IPS DF 4.7 (cell line): ENCODE measurements at regions not wholly inside any gene's neighbourhood (a gene's known extent, or its start where the extent isn't known, plus 50 kb on each side); places are given as distances from the start of the nearest gene placed in this dataset.
"Not testable (repeated sequence)": the region's sequence is repeated elsewhere in the genome, so short reads cannot be mapped to it uniquely, and the experiment has no call there.

Experiments used
- DNase-seq: peaks from one replicate; pipeline ENCODE4 v3.0.0-alpha.2; 2013; ENCODE audit warnings: low spot score; ENCODE audit errors: extremely low read depth

DNA sequence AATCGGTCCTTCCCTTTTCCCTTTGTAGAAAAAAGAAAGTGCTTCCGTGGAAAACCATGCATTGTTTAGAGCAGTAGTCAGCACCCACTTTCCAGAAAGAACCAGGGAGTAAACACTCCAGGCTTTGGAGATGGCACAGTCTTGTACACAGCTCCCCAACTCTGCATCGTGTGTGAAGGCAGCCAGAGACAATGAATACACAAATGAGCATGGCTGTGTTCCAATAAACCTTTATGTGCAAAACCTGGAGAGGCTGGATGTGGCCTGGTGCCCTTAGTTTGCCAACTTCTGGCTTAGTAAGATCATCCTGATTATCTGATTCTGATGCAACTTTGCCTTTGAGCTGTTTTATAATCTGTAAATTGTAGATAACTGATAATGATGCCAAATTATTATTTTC is 463.4 kb upstream of the TMEM132C start:
- DNase-seq, result no peak

DNA sequence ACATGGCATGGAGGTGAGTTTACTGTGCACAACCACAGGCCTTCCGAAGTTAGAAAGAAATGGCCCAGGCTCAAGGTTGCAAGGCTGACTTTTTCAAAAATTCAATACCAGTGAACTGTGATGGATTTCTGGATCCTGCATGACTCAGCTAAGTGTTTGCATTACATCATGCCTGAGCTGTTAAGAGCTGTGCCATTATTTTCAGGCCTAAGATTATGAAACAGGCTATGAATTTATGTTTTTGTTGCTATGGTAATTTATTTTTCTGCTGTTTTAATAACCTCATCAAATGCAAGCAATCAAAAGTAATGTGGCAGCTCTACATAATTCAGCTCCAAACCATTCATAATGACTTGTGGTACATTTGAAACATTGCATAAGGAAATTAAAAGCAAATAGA is 457.7 kb upstream of the TMEM132C start:
- no peak for DNase-seq

DNA sequence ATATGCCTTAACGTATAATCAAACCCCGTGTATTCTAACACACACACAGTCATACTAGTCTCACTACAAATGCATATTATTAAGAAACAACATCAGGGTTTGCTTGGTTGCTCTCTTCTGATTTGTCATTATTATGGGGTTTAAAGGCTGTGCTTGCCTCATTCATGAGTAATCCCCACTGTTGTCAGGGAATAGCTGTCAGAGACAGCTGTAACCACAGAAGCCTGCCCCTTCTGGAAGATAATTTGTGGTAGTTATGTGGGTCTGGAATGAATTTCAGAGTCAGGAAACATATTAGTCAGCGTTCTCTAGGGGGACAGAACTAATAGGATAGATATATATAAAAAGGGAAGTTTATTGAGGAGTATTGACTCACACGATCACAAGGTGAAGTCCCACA is 456.9 kb upstream of the TMEM132C start:
- no peak for DNase-seq

DNA sequence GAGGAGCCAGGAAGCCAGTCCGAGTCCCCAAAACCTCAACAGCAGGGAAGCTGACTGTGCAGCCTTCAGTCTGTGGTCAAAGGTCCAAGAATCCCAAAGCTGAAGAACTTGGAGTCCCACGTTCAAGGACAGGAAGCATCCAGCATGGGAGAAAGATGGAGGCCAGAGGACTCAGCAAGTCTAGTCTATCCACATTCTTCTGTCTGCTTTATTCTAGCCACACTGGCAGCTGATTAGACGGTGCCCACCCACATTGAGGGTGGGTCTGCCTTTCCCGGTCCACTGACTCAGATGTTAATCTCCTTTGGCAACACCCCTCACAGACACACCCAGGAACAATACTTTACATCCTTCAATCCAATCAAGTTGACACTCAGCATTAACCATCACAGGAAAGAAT is 456.5 kb upstream of the TMEM132C start:
- not testable (repeated sequence) for DNase-seq

DNA sequence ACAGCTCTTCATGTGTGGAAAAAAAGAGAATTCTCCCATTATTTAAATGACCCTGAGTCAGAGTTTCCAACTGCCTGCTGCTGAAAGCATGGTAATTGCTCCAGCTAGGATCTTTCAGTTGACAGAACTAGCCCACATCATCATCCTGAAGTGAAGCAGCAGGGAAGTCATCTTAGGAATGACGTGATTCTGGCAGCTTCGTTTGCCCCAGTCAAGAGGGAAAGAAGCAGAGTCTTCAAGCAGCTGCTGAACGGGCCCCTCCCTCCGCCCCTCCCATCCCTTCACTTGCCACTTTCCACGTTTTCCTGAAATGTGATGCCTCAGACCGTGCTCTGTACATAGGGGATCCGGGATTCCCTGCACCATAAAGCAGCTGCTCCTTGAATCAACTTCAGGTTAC is 455.0 kb upstream of the TMEM132C start:
- no peak for DNase-seq

DNA sequence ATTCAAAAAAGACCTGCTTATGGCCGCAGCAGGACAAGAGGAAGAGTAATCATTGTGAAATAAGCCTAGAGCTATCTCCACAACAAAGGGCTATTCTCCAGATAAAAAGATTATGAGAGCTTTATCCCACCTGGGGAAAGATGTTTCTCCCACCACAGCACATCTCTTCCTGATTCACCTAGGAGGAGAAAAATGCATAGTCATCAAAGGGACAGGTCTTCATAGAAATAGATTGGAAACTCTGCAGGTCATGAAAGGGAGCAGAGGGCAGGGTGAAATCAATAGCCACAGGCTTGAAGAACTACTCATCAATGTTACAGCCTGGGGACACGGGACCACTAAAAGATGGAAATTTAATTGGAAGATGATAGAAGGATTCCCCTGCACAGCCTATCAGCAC is 453.8 kb upstream of the TMEM132C start:
- DNase-seq, result no peak

DNA sequence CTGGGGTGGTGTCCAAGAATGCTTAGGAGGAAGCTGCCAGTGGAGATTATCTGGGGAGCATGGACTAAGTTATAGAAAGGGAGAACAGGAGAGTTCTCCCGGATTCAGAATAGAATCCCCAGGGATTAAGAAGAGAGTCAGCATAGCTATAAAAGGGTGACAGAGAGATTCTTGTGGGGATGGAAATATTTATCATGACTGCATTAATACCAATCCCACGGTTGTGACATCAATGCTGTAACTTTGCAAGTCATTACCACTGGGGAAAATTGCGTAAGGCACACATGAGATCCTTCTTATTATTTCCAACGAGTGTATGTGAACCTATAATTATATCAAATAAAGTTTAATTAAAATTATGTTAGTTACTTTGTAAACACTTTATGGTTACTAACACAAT is 447.9 kb upstream of the TMEM132C start:
- DNase-seq, result no peak

DNA sequence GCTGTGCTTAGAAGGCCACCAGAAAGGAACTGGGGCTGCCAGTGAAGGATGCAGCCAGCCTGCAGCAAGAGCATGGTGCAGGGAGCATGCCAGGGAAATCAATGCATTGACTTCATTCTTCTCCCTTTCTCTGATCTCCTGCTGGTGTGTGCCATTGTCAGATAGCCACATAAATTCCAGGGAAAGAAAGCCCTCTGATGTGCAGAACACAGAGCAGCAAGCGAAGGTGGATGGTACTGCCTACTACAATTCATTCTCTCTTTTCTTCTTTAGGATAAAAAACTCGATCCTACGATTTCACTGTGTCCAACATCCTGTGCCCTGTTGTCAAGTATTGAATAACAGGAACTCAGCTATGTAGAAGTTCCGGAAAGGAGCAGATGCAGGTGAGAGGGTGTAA is 446.7 kb upstream of the TMEM132C start:
- DNase-seq, result no peak

DNA sequence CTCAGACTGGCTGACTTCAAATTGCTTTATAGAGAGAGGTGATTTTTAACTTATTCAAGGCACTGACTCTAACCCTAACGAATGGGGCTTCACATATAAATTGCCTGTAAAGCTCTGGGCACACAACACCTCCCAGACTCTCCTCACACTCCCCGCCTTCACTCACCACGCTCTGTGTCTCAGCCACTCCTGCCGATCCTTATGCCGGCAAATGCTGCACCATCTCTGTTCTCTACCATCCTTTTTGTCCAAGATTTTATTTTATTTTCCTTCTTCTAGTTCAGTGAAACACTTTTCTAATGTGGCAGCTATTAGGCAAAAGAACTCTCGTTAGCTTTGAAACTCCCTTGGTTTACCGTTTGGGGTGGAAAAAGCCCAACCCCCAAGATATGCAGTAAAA is 446.1 kb upstream of the TMEM132C start:
- no peak for DNase-seq

DNA sequence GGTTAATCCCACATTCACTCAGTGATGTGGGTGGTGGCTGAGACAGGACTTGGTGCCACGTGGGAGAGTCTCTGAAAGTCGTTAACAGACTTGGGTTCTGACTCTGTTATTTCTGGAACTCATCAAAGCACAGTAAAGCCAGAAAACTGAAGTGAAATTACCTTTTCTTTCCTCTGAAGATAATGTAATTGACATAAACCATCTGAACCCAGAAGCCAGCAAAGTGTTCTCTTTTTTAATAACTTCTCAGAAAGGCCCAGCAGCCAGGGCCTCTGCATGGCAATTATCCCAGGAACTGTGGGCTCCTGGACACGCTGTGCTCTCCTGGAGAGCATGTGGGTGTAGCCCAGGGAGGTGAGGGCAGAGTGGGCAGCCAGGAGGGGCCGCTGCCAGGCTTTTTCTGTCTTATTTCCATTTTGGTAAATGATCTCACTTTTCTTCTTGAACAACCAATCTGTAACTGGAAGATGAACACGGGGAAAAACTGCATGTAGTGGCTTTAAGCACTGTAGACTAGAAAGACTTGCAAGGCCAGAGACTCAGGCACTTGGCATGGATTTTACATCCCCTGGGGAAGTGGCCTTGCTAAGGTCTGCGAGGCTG is 444.1 kb upstream of the TMEM132C start:
- no peak for DNase-seq

DNA sequence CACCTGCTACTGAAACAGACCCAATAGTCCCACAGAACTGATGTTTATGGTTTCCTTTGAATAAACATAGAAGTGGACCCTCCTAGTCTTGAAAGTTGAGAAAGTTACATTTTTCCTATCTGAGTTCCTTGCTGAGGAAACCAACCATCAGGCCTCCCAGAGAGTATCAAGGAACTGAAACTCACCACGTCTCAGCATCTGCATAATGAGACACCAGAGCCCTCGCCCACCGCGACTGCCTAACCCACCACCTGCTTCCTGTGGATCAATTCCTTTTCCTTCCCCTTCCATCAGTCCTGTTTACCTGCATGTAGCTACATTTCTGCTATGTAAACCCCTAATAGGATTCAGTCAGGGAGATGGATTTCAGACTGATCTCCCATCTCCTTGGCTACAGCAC is 443.2 kb upstream of the TMEM132C start:
- no peak for DNase-seq

DNA sequence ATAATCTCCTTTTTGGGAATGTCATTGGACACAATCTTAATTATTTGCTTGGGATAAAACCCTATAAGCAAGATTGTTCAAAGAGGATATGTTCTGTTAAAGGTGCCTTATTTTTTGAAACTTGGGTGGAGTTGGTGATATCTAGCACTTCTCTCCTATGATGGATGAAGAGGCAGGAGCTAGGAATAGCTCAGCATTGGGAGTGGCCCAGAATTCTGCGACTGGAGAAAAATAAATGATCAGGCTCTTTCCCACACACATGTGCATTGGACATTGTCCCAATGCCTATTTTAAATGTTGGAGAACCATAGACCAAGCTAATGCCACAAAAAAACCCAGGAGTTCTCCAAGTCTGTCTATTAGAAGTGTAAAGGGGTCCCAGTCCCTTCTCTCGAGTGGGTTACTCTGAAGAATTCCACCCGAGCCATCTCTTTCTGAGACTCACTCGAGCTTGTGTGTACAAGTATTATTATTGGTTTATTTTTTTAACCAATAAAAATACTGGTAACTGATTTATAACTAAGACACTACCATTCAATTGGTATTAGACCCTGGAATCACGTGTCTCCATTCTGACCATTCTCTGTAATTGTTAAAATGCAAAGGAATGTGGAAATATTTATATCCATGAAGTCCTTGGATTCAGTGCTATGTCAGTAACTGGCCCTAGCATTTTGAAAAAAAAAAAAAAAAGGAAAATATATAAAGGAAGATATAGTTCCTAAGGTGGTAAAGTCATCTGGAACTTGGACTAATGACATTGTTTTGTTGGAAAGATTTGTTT is 437.5 kb upstream of the TMEM132C start:
- DNase-seq, result no peak

DNA sequence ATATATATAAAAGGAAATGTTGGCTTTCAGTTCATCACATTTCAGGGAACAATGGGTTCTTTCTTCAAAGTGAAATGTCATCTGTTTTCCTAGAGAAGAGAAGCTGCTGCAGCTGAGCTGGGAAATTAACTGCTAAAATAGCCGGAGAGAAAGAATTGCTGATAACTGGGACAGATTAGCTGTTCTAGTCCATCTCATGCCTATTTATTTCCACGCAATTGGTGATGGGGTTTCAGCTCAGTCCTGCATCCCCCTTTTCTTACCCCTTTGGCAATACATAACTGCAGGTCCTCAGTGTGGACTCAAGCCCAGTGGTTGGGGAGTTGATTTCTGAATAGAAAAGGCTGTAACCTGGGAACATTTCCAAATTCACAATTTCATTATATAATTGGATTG is 436.9 kb upstream of the TMEM132C start:
- no peak for DNase-seq

DNA sequence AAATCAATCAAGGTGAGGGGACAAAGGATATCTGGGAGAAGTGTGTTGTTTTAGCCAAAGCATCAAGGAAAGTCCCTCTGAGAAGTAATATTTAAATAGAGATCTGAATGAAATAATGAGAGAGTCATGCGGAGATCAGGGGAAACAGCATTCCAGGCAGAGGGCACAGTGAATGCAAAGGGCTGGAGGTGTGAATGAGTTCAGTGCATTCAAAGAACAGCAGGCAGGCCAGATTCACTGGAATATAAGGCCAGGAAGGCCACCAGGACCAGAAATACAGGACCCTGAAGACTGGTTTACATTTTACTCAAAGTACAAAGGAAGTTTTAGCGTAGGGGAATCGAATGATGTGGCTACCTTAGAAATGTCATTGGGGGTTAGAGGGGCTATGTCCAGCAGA is 436.2 kb upstream of the TMEM132C start:
- DNase-seq, result no peak

DNA sequence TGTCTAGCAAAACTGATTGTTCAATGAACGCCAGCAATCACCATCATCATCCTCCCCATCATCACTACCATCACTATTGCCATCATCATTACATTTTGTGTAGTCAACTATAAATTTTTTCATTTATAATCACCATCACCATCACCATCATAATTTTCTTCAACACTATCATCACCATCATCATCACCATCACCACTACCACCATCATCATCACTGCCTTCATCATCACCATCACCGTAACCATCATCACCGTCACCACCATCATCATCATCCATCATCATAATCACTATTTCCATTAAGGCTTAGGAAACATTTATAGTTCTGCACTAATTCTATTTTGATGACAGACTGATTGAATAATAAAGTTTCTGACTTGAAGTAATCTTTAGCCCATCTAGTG is 434.8 kb upstream of the TMEM132C start:
- no peak for DNase-seq

DNA sequence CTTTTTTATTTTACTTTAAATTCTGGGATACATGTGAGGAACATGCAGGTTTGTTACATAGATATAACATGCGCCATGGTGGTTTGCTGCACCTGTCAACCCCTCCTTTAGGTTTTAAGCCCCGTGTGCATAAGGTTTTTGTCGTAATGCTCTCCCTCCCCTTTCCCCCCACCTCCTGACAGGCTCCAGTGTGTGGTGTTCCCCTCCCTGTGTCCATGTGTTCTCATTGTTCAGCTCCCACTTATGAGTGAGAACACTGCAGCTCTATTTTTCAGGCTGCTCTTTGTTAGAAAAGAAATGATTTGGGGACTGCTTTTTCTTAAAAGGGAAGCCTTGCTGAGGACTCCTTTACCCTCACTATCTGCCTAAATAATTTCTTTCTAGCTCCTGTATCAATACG is 430.2 kb upstream of the TMEM132C start:
- DNase-seq, result not testable (repeated sequence)

DNA sequence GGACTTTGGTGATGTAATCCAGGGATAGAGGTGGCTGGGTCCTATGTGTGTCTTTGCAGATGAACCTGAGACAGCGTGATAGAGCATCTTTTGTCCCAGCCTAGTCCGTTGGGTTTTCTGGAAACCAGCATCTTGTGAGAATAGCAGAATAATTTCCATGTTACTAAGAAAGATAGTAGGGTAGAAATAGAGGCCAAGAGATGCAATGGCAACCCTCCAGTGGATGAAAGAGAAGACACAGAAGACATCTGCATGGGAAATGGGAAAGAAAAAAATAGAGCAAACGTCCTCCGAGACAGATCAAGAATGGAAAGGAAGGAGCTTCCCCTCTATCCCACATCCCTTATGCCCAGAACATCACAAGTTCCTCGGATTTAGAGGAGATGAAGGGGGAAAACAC is 409.3 kb upstream of the TMEM132C start:
- DNase-seq, result no peak

DNA sequence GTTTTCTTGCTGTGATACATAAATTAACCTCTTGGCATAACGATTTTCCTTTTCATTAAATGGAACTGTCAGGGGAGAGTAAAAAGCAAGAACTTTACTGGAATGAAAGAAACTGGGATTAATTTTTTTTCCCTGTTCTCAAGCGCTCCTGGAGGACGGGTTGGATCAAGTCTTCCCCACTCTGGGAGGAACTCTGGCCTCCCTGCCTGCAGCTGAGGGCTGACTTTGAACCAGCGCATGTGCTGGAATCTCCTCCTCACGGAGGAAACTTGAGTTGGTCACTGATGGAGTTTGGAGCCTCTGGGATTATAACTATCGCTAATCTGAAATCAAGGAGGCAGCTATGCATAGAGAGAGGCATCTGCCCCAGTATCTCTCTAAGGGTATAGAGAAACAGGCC is 406.4 kb upstream of the TMEM132C start:
- DNase-seq, result no peak

DNA sequence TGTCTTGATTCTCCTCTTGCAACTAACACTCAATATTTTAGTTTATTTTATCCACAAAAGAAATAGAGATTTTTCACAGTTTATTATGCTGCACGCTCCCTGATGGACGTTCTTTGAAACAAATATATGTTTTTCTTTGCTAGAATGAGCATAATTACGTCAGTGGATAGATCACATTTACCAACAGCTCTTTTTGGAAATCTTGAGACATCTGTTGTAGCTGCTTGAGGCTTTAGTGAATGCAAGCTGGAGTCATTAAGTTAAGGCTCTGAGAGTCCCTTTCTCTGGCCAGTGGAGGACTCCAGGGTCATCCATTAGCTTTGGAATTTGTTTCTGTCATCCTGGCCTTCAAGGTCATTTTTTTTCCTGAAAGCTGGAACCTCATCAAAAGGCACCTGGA is 405.6 kb upstream of the TMEM132C start:
- no peak for DNase-seq

DNA sequence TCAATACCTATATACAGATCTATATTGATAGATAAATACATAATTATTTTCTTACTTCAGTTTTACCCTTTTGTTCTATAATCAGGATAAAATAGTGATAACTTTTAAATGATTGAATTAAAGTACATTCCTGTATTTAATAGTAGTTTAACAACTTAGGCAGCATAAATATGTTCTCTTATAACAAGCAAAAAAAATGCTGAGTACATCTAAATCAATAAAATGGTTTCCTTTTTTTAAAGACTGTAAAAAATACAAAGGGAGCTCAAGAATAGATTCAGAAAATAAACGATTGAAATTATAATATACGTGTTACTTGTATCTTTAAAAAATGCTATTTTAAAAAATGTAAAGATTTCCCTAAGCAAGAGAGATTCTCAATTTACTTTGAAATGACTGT is 393.7 kb upstream of the TMEM132C start:
- DNase-seq, result no peak

DNA sequence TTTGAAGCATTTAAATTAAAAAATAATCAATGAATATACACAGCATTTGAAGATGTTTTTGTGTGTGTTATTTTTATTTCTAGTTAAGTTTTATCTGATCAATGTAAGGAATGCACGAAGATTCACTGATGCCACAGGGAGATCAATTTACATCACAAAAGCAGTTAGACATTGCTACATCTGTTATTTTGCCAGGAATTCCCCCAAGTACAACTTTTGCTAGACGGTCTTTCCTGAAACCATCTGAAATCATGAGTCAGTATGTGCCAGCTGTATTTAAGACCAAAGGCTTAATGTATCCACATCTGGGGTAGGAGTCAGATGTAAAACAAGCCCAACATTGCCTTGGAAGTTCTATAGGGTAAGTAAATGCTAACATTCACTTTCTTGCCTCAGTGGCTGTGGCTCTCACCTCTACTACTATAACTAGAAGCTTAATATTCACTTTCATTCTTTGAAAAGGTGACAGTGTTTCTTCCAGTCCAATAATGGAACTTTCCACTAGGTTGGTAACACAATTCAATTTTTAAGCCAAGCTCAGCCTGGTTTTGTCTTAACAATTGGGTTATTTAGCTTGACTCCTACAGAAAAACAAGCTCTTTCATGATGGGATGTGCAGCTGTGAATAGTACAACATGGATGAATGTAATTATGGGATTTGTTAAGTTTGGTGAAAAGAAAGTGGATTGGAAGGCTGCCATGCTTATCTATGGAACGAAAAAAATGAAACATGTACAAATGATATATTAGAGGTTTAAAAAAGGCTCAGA is 385.4 kb upstream of the TMEM132C start:
- DNase-seq, result no peak

DNA sequence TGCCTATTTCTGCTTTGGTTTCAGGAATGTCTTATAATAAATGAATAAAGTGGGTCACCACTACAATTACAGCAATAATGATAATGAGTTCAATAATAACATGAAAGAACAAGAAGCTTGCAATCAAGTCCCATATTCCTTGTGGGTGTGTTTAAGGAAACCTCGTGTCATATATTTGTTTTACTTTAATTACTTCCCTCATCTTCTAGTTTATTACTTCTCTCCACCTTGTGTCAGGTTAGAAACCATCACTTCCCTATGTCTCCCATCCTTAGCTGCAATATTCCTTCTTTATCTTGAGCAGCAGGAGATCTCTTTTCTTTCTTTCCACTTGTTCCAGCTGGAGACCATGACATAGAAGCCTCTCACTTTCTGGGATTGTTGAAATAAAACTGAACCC is 384.0 kb upstream of the TMEM132C start:
- no peak for DNase-seq
